Type B pancreatic cell (in vitro differentiated cells): ENCODE measurements at regions not wholly inside any gene's neighbourhood (a gene's known extent, or its start where the extent isn't known, plus 50 kb on each side); places are given as distances from the start of the nearest gene placed in this dataset.

Experiments
- DNase-seq: peaks from one replicate; pipeline ENCODE4 v3.0.0; 2021; ENCODE audit warnings: mixed read lengths; ENCODE audit not compliant: unreplicated experiment; ENCODE audit errors: extremely low spot score
- H3K27ac Mint-ChIP-seq: 2 replicates; pipeline ENCODE4 v1.8.0; 2021; ENCODE audit warnings: mild to moderate bottlenecking, mixed read lengths
- H3K27me3 Mint-ChIP-seq: 2 replicates; pipeline ENCODE4 v1.8.0; 2021; ENCODE audit warnings: mixed read lengths
- H3K36me3 Mint-ChIP-seq: 2 replicates; pipeline ENCODE4 v1.8.0; 2021; ENCODE audit warnings: mixed read lengths
- H3K4me1 Mint-ChIP-seq: one replicate; pipeline ENCODE4 v1.8.0; 2021; ENCODE audit warnings: mixed read lengths; ENCODE audit not compliant: unreplicated experiment
- H3K4me3 Mint-ChIP-seq: 2 replicates; pipeline ENCODE4 v1.8.0; 2021; ENCODE audit warnings: mild to moderate bottlenecking, mixed read lengths
- H3K9me3 Mint-ChIP-seq: 2 replicates; pipeline ENCODE4 v1.8.0; 2021; ENCODE audit warnings: mixed read lengths
- TF ChIP-seq, protein P1 (sequence below): fragments of 200-600 bp; sonication (generic); conservative IDR thresholded peaks from 2 replicates; pipeline ENCODE4 v1.5.0; 2021; ENCODE audit warnings: antibody characterized with exemption, mild to moderate bottlenecking

DNA sequence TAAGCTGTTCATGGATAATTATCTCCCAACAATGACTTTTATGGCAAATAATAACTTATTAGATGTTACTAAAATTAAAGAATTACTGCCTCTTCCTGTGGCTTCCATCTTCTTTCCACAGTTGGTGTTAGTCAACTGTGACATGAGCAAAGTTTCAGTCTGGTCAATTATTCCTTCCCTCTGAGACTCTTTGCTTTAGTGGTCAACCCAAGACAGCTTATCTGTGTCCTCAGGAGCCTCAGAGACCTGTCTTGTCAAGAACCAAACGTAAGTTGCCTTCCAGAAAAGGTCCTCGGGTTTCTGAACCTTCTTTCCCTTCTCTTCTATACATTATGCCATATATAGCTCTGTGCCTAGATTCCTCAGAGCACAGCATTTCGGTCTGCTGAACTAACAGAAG, 263.2 kb upstream of the ZP4 start:
- Mint-ChIP-seq H3K4me1 (no peaks in the 10 kb centered on the region), H3K36me3 (no peaks in the 10 kb centered on the region), H3K27ac (no peak overlapping the region), H3K9me3 (no peaks in the 10 kb centered on the region), H3K4me3 (no peak overlapping the region), H3K27me3 (peaks cover 13% of the 10 kb centered on the region)
- TF ChIP-seq, protein P1, sequence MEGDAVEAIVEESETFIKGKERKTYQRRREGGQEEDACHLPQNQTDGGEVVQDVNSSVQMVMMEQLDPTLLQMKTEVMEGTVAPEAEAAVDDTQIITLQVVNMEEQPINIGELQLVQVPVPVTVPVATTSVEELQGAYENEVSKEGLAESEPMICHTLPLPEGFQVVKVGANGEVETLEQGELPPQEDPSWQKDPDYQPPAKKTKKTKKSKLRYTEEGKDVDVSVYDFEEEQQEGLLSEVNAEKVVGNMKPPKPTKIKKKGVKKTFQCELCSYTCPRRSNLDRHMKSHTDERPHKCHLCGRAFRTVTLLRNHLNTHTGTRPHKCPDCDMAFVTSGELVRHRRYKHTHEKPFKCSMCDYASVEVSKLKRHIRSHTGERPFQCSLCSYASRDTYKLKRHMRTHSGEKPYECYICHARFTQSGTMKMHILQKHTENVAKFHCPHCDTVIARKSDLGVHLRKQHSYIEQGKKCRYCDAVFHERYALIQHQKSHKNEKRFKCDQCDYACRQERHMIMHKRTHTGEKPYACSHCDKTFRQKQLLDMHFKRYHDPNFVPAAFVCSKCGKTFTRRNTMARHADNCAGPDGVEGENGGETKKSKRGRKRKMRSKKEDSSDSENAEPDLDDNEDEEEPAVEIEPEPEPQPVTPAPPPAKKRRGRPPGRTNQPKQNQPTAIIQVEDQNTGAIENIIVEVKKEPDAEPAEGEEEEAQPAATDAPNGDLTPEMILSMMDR = no peak
- DNase-seq = no peak

DNA sequence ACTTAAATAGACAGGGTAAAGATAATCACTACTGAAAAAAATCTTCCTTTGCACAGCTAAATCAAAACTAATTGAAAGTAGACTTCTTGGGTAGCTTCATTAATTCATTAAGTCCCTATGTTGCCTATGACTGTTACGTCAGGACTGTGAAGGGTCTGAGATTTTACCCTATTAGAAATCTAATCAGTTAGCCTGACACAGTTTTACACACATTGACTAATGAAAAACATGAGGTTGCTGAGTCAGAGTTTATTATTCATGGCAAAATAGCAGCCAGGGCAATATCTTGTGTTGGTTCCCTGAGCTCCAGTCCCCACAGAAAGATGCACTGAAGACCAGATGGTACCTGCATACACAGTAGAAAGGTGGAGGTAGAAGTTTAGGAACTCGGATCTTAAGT, 262.5 kb upstream of the ZP4 start:
- no peak for DNase-seq
- H3K4me1 Mint-ChIP-seq = no peaks in the 10 kb centered on the region
- no peak overlapping the region for H3K4me3 Mint-ChIP-seq
- H3K27ac Mint-ChIP-seq = no peak overlapping the region
- no peaks in the 10 kb centered on the region for H3K36me3 Mint-ChIP-seq
- H3K27me3 Mint-ChIP-seq = peaks cover 13% of the 10 kb centered on the region
- no peaks in the 10 kb centered on the region for H3K9me3 Mint-ChIP-seq
- TF ChIP-seq, protein P1 = no peak

DNA sequence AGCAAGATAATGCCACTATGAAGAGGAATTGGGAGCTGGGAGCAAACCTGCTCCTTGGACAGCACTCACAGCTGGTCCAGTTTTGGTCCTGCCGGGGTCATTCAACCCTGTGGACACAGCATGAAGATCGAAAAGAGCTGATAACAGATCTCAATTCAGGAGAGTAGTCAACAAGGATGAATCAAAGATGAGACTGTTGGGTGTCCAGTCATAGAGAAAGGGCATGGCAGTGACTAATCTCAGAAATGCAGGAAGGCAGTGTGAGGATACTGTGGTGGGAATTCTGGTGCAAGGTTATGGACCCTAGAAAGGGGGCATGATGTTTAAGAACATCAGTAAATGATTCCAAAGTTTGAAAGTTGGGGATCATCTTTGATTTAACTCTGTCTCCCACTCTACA, 261.4 kb upstream of the ZP4 start:
- Mint-ChIP-seq H3K36me3 (no peaks in the 10 kb centered on the region), H3K27me3 (peaks cover 13% of the 10 kb centered on the region), H3K27ac (no peak overlapping the region), H3K4me3 (no peak overlapping the region), H3K4me1 (no peaks in the 10 kb centered on the region), H3K9me3 (no peaks in the 10 kb centered on the region)
- no peak for DNase-seq
- TF ChIP-seq, protein P1 = no peak

DNA sequence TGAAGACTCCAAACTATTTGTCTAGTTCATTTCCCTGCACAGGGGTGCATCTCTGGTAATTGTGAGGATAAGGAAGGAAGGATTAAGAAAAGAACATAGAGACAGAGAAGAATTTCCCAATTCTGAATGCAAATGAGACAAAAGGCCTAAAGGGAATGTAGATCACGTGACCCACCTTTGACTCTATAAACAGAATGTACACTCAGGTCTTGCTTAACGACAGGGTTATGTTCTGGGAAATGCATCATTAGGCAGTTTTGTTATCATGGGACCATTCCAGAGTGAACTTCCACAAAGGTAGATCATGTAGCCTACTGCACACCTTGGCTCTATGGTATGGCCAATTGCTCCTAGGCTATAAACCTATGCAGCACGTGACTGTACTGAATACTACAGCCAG, 252.3 kb upstream of the ZP4 start:
- Mint-ChIP-seq H3K27ac (no peak overlapping the region), H3K27me3 (no peaks in the 10 kb centered on the region), H3K9me3 (no peaks in the 10 kb centered on the region), H3K36me3 (no peaks in the 10 kb centered on the region), H3K4me3 (no peak overlapping the region), H3K4me1 (no peaks in the 10 kb centered on the region)
- TF ChIP-seq, protein P1 = no peak
- DNase-seq = no peak

DNA sequence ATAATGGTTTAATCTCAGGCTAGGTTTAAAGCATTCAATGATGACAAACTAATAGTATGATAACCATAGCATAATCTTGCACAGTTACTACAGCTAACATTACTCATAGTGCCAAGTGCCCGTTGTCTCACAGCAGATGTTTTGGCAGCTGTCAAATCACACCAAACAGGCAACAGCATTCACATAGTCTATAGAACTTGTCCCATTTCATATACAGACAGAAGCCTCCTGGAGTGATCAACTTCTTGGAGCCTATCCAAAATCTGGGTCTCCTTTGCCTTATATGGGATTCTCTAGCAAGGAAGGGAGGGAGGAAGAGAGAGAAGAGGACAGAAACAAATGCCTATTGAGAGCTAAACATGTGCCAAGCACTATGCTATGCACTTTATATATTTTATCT, 250.6 kb upstream of the ZP4 start:
- Mint-ChIP-seq H3K4me1 (no peaks in the 10 kb centered on the region), H3K9me3 (no peaks in the 10 kb centered on the region), H3K4me3 (no peak overlapping the region), H3K27me3 (no peaks in the 10 kb centered on the region), H3K36me3 (no peaks in the 10 kb centered on the region), H3K27ac (no peak overlapping the region)
- TF ChIP-seq, protein P1 = no peak
- no peak for DNase-seq

DNA sequence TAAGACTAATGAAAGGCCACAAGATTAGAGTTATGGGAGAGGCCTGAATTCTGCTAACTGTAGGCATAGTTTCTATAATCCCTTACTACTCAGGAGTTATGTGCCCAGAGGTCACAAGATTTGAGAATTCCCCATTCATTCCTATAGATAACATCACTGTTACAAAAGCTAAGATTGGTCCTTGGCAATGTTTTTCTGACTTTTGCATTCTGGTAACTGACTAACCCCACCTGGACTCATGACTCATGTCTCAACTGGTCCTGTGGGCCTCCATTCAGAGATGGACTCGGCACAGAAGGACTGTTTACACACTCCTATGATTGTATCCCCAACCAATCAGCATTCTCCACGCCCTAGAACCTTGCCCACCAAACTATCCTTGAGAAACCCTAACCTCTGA, 249.0 kb upstream of the ZP4 start:
- no peaks in the 10 kb centered on the region for H3K9me3 Mint-ChIP-seq
- no peak overlapping the region for H3K4me3 Mint-ChIP-seq
- H3K4me1 Mint-ChIP-seq = no peaks in the 10 kb centered on the region
- TF ChIP-seq, protein P1 = no peak
- no peaks in the 10 kb centered on the region for H3K27me3 Mint-ChIP-seq
- no peak overlapping the region for H3K27ac Mint-ChIP-seq
- H3K36me3 Mint-ChIP-seq = no peaks in the 10 kb centered on the region
- DNase-seq = no peak
